ENCODE measurements at regions not wholly inside any gene's neighbourhood (a gene's known extent, or its start where the extent isn't known, plus 50 kb on each side); places are given as distances from the start of the nearest gene placed in this dataset.
"Not testable (repeated sequence)": the region's sequence is repeated elsewhere in the genome, so short reads cannot be mapped to it uniquely, and the experiment has no call there.

DNA sequence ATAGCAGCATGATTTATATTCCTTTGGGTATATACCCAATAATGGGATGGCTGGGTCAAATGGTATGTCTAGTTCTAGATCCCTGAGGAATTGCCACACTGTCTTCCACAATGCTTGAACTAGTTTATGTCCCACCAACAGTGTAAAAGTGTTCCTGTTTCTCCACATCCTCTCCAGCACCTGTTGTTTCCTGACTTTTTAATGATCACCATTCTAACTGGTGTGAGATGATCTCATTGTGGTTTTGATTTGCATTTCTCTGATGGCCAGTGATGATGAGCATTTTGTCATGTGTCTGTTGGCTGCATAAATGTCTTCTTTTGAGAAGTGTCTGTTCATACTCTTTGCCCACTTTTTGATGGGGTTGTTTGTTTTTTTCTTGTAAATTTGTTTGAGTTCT lies 54.0 kb upstream of the GPR89A start:
- H3K27me3 Mint-ChIP-seq, H3K4me3 Mint-ChIP-seq, H3K4me1 Mint-ChIP-seq, H3K36me3 Mint-ChIP-seq, H3K27ac Mint-ChIP-seq: not testable (repeated sequence)
- peaks cover 0 to 11% (median 2%) of the 10 kb centered on the region in 3 donors for H3K9me3 Mint-ChIP-seq

DNA sequence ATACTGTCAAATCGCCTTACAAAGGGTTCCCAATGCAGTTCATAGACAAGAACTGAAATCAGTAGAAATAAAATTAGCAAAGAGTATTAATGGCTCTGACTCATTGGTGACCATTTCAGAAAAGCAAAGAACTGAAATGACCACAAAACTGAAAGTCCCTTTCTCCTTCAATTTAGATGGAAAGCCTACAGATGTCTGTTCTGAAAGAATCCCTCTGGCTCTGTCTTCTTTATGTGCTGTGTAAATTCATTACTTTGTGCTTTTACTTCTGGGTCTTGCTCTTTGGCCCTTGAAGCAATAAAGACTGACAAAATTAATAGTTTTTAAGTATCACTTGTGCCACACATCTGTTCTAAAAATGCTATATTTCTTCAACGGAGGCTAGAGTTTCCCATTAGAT lies 62.7 kb upstream of the GPR89A start:
- Mint-ChIP-seq H3K4me1 (peaks cover 0 to 1% (median 0%) of the 10 kb centered on the region in 3 donors), H3K36me3 (no peaks in the 10 kb centered on the region), H3K27me3 (peaks cover 11% of the 10 kb centered on the region), H3K9me3 (no peaks in the 10 kb centered on the region), H3K4me3 (no peak overlapping the region), H3K27ac (no peak overlapping the region)

GRCh38 chr1:145541685-145542084 lies 66.1 kb upstream of the GPR89A start:
- not testable (repeated sequence) for H3K4me1 Mint-ChIP-seq, H3K27ac Mint-ChIP-seq, H3K4me3 Mint-ChIP-seq, H3K36me3 Mint-ChIP-seq, H3K9me3 Mint-ChIP-seq
- peaks cover 16% of the 10 kb centered on the region for H3K27me3 Mint-ChIP-seq

GRCh38 chr1:145541246-145541645 lies 66.5 kb upstream of the GPR89A start:
- not testable (repeated sequence) for H3K27ac Mint-ChIP-seq, H3K9me3 Mint-ChIP-seq, H3K36me3 Mint-ChIP-seq, H3K4me1 Mint-ChIP-seq, H3K4me3 Mint-ChIP-seq
- H3K27me3 Mint-ChIP-seq = peaks cover 16% of the 10 kb centered on the region

- not testable (repeated sequence) for H3K4me1 Mint-ChIP-seq, H3K27ac Mint-ChIP-seq, H3K4me3 Mint-ChIP-seq, H3K36me3 Mint-ChIP-seq, H3K27me3 Mint-ChIP-seq, H3K9me3 Mint-ChIP-seq
Observed at GRCh38 chr1:145538118-145538882, 69.5 kb upstream of the GPR89A start.

DNA sequence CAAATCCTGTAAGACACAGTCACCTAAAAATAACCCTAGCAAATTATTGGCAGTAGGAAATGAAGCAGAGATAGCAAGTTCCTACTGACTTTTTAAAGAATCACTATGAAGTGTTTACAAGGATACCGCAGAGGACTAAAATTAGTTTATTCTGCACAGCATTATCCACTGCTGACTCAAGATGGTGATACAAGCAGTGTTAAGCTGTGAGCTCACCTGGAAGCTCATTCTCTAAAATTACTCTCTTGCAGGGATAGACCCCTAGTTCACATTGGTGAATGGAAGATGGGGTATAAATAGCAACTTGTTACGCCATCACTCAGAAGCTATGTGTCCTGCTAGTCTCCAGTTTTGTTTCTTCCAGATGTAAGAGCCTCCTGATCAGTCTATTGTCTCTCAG lies 70.8 kb upstream of the GPR89A start:
- H3K27me3 Mint-ChIP-seq, H3K27ac Mint-ChIP-seq, H3K9me3 Mint-ChIP-seq: not testable (repeated sequence)

DNA sequence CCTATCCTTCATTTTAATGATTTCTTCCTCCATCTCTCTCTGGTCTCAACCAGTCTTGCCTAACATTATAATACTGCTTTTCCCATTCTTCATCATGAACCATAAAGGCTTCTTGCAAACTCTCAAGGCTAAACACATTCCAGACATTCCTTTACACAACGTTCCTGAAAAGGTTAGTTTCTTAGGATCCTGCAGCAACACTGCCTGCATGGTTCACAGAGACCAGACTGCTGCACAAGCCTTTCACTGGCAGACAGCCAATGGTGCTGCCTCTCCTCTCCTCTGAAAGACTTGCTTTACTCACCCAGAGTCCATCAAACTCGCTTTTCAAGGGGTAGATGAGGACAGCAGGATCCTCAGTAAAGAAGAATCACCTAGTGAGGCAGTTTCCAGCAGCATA lies 72.3 kb upstream of the GPR89A start:
- H3K27ac Mint-ChIP-seq, H3K4me3 Mint-ChIP-seq, H3K36me3 Mint-ChIP-seq, H3K27me3 Mint-ChIP-seq, H3K9me3 Mint-ChIP-seq, H3K4me1 Mint-ChIP-seq: not testable (repeated sequence)

More for the DNA sequence above, 70.8 kb upstream of the GPR89A start:
- H3K4me1 Mint-ChIP-seq, H3K4me3 Mint-ChIP-seq, H3K36me3 Mint-ChIP-seq: not testable (repeated sequence)

- not testable (repeated sequence) for H3K4me3 Mint-ChIP-seq, H3K27me3 Mint-ChIP-seq, H3K27ac Mint-ChIP-seq, H3K36me3 Mint-ChIP-seq, H3K9me3 Mint-ChIP-seq, H3K4me1 Mint-ChIP-seq
Observed at GRCh38 chr1:145528068-145528564, 79.7 kb upstream of the GPR89A start.

DNA sequence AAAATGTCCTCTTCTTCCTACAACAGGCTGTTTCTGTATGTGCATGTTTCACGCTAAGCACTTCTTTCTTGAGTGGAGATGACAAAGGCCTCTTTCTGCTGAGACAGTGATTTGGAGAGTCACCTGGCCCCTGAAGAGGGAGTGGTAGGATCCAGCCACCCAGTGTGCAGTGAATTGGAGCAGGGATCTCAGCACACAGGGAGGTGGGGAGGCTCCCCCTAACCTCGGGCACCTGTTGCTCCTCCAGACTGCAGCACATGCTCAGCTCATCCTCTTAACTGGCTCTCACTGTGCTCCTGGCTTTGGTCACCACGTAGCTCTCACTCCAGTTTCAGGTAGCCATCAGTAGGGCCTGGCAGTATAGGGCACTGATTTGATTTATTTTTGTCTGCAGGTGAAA lies 87.6 kb upstream of the GPR89A start:
- not testable (repeated sequence) for H3K27me3 Mint-ChIP-seq, H3K9me3 Mint-ChIP-seq, H3K27ac Mint-ChIP-seq, H3K4me1 Mint-ChIP-seq, H3K4me3 Mint-ChIP-seq, H3K36me3 Mint-ChIP-seq

GRCh38 chr1:145519302-145519701 lies 88.5 kb upstream of the GPR89A start:
- not testable (repeated sequence) for H3K36me3 Mint-ChIP-seq, H3K9me3 Mint-ChIP-seq, H3K4me1 Mint-ChIP-seq, H3K27me3 Mint-ChIP-seq, H3K4me3 Mint-ChIP-seq, H3K27ac Mint-ChIP-seq

DNA sequence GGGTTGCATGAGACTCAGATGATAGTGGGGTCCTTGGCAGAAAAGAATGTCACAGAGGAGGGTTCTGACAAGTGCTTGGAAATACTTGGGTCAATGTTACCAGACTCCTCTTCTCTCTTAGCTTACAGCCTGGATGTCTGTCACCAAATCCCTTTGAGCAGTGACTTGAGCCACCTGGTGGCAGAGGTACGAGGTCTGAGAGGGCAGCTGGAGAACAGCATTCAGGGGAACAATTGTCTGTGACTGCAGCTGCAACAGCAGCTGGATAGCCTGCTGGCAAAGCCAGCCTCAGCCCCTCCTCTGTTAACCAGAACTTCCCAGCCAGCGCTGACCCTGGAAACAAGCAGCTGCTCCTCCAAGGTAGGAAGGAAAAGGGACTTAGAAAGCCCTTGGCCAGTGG lies 87.6 kb upstream of the NBPF20 start:
- not testable (repeated sequence) for H3K27me3 Mint-ChIP-seq, H3K4me1 Mint-ChIP-seq, H3K27ac Mint-ChIP-seq, H3K36me3 Mint-ChIP-seq, H3K4me3 Mint-ChIP-seq, H3K9me3 Mint-ChIP-seq

DNA sequence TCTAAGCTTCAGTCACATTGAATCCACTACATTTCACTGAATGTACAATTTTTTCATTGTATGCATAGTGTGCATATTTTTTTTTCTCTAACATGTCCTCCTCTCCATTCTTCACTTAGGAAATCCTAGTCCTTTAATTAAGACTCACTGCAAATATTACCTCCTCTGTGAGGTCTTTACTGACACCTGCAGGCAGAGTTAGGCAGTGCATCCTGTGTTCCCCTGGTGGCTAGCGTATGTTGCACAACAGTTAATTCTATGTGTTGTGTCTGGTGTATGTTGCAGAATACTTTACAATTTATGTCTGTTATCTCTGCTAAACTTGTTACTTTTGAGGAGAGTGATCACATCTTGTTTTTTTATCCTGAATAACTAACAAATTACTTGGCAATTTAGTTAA lies 82.7 kb upstream of the NBPF20 start:
- not testable (repeated sequence) for H3K4me1 Mint-ChIP-seq, H3K27ac Mint-ChIP-seq, H3K27me3 Mint-ChIP-seq, H3K4me3 Mint-ChIP-seq, H3K36me3 Mint-ChIP-seq, H3K9me3 Mint-ChIP-seq

GRCh38 chr1:145505663-145506647 lies 80.6 kb upstream of the NBPF20 start:
- H3K27ac Mint-ChIP-seq, H3K36me3 Mint-ChIP-seq, H3K9me3 Mint-ChIP-seq, H3K4me1 Mint-ChIP-seq, H3K4me3 Mint-ChIP-seq, H3K27me3 Mint-ChIP-seq: not testable (repeated sequence)

GRCh38 chr1:145504834-145505413 lies 79.5 kb upstream of the NBPF20 start:
- H3K9me3 Mint-ChIP-seq, H3K4me3 Mint-ChIP-seq, H3K27ac Mint-ChIP-seq, H3K27me3 Mint-ChIP-seq, H3K4me1 Mint-ChIP-seq, H3K36me3 Mint-ChIP-seq: not testable (repeated sequence)

DNA sequence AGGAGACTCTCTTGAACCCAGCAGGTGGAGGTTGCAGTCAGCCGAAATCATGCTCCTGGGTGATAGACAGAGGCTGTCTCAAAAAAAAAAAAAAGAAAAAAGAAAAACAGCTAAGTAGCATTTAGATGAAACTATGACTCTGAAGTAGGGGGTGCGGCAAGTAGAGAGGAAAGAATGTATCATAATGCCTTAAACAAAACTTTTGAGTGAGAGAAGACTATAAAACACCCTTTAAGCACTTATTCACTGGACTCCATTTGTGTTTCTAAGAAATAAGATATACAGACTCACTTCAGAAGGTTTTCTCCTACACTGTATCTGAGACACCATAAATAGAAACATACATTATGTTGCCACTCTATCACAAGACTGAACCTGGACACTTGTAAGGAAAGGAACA lies 78.9 kb upstream of the NBPF20 start:
- H3K9me3 Mint-ChIP-seq, H3K36me3 Mint-ChIP-seq, H3K27me3 Mint-ChIP-seq, H3K4me1 Mint-ChIP-seq, H3K27ac Mint-ChIP-seq, H3K4me3 Mint-ChIP-seq: not testable (repeated sequence)

DNA sequence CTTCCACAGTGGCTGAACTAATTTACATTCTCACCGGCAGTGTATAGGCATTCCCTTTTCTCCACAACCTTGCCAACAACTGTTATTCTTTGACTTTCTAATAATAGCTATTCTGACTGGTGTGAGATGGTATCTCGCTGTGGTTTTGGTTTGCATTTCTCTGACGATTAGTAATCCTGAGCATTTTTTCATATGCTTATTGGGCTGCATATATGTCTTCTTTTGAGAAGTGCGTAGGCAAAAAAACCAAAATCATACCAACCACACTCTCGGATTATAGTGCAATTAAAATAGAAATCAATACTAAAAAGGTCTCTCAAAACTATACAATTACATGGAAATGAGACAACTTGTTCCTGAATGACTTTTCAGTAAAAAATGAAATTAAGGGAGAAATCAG lies 74.8 kb upstream of the NBPF20 start:
- not testable (repeated sequence) for H3K4me3 Mint-ChIP-seq, H3K27ac Mint-ChIP-seq, H3K4me1 Mint-ChIP-seq, H3K36me3 Mint-ChIP-seq, H3K27me3 Mint-ChIP-seq, H3K9me3 Mint-ChIP-seq

All from IgD-negative memory B cell (primary cell).